ENCODE measurements at regions not wholly inside any gene's neighbourhood (a gene's known extent, or its start where the extent isn't known, plus 50 kb on each side); places are given as distances from the start of the nearest gene placed in this dataset.

GRCh38 chr9:105052346-105052745 is 124.4 kb upstream of the ABCA1 start:
- no peaks in the 10 kb centered on the region for H3K4me1 ChIP-seq
- no peaks in the 10 kb centered on the region for H3K36me3 ChIP-seq (ENCODE audit: control insufficient read depth, insufficient read depth, low read length)
- H3K9me3 ChIP-seq (ENCODE audit: control insufficient read depth, low read length): no peaks in the 10 kb centered on the region
- no peak overlapping the region for H3K9ac ChIP-seq
- H3K4me3 ChIP-seq (ENCODE audit: low read depth, low read length): no peak overlapping the region
- no peak for TF ChIP-seq CTCF (IDR thresholded peaks at IDR 0.05)
- no peaks in the 10 kb centered on the region for H3K27me3 ChIP-seq (ENCODE audit: control insufficient read depth, insufficient read depth, low read length)
- H3K27ac ChIP-seq: no peak overlapping the region
- no peaks in the 10 kb centered on the region for H3K79me2 ChIP-seq
- no peak overlapping the region for H3K4me2 ChIP-seq (ENCODE audit: low read length)
- no peak overlapping the region for H2AFZ ChIP-seq

DNA sequence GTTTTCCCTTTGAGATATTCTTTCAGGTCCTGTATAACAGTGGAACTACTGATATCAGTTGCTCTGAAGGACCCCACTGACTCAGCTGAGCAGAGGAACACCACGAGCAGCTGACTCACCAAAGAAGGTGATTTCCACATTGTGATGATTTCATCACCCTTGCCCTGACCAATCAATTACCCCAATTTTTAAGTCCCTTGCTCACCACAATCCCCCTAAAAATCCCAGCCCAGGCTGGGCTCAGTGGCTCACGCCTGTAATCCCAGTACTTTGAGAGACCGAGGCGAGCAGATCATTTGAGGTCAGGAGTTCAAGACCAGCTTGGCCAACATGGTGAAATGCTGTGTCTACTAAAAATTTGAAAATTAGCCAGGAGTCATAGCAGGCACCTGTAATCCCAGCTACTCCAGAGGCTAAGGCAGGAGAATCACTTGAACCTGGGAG is 125.3 kb upstream of the ABCA1 start:
- H3K27me3 ChIP-seq (ENCODE audit: control insufficient read depth, insufficient read depth, low read length): no peaks in the 10 kb centered on the region
- no peak for TF ChIP-seq CTCF (IDR thresholded peaks at IDR 0.05)
- H3K9me3 ChIP-seq (ENCODE audit: control insufficient read depth, low read length): no peaks in the 10 kb centered on the region
- no peaks in the 10 kb centered on the region for H3K79me2 ChIP-seq
- no peaks in the 10 kb centered on the region for H3K4me1 ChIP-seq
- no peaks in the 10 kb centered on the region for H3K36me3 ChIP-seq (ENCODE audit: control insufficient read depth, insufficient read depth, low read length)
- H3K4me3 ChIP-seq (ENCODE audit: low read depth, low read length): no peak overlapping the region
- no peak overlapping the region for H2AFZ ChIP-seq
- no peak overlapping the region for H3K4me2 ChIP-seq (ENCODE audit: low read length)
- H3K9ac ChIP-seq: no peak overlapping the region
- H3K27ac ChIP-seq: no peak overlapping the region

DNA sequence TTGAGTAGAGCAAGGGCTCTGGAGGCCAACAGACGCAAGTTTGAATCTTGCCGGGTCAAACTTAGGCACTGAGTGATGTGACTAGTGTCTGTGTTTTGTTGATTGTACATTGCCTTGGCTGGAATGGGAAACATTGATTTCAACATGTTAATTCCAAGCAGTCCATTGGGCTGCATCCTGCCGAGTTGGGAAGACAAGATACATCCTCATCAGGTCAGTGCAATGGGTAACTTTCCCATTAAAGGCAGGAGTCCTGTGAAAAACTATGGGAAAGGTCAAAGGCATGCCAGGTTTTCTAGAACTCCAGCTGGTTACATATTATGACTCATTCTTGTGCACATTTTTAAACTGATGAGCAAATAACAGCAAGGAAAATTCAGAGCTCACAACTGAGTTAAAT is 126.5 kb upstream of the ABCA1 start:
- Histone ChIP-seq H3K4me1 (no peaks in the 10 kb centered on the region), H3K27ac (no peak overlapping the region), H3K9me3 (ENCODE audit: control insufficient read depth, low read length) (no peaks in the 10 kb centered on the region), H3K4me2 (ENCODE audit: low read length) (no peak overlapping the region), H3K79me2 (no peaks in the 10 kb centered on the region), H3K36me3 (ENCODE audit: control insufficient read depth, insufficient read depth, low read length) (no peaks in the 10 kb centered on the region), H2AFZ (no peak overlapping the region), H3K4me3 (ENCODE audit: low read depth, low read length) (no peak overlapping the region), H3K9ac (no peak overlapping the region), H3K27me3 (ENCODE audit: control insufficient read depth, insufficient read depth, low read length) (no peaks in the 10 kb centered on the region)
- no peak for TF ChIP-seq CTCF (IDR thresholded peaks at IDR 0.05)

- no peaks in the 10 kb centered on the region for H3K27me3 ChIP-seq (ENCODE audit: control insufficient read depth, insufficient read depth, low read length)
- no peaks in the 10 kb centered on the region for H3K4me1 ChIP-seq
- no peaks in the 10 kb centered on the region for H3K36me3 ChIP-seq (ENCODE audit: control insufficient read depth, insufficient read depth, low read length)
- H3K4me2 ChIP-seq (ENCODE audit: low read length): peak overlapping the region; percentile 27
- no peaks in the 10 kb centered on the region for H3K79me2 ChIP-seq
- H2AFZ ChIP-seq: no peak overlapping the region
- peak overlapping the region; percentile 28 for H3K4me3 ChIP-seq (ENCODE audit: low read depth, low read length)
- no peak for TF ChIP-seq CTCF (IDR thresholded peaks at IDR 0.05)
- no peak overlapping the region for H3K27ac ChIP-seq
- H3K9me3 ChIP-seq (ENCODE audit: control insufficient read depth, low read length): no peaks in the 10 kb centered on the region
- no peak overlapping the region for H3K9ac ChIP-seq
Observed at GRCh38 chr9:105055917-105056316, 128.0 kb upstream of the ABCA1 start.

DNA sequence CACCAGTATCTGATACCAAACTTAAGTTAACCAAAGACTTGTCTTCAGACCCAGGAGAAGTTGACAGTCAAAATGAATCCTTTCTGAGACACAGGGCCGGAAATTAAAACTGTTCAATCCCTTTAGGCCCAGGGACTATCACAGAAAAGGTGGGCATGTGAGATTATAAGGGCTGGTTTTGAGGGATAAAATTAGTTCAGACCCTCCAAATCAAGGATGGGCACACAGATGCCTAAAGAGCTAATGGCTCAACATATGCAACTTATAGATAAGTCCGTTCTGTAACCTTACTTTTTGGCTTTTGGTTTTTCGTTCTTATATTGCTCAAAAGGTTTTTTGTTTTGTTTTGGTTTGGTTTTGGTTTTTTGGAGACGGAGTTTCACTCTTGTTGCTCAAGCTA is 129.6 kb upstream of the ABCA1 start:
- Histone ChIP-seq H3K27ac (no peak overlapping the region), H2AFZ (no peak overlapping the region), H3K9me3 (ENCODE audit: control insufficient read depth, low read length) (no peaks in the 10 kb centered on the region), H3K4me1 (no peaks in the 10 kb centered on the region), H3K9ac (no peak overlapping the region), H3K4me2 (ENCODE audit: low read length) (no peak overlapping the region), H3K36me3 (ENCODE audit: control insufficient read depth, insufficient read depth, low read length) (no peaks in the 10 kb centered on the region), H3K4me3 (ENCODE audit: low read depth, low read length) (no peak overlapping the region), H3K79me2 (no peaks in the 10 kb centered on the region), H3K27me3 (ENCODE audit: control insufficient read depth, insufficient read depth, low read length) (no peaks in the 10 kb centered on the region)
- TF ChIP-seq CTCF (IDR thresholded peaks at IDR 0.05): no peak

Measured in parathyroid adenoma (tissue), 2 donors.